Inferior parietal cortex (tissue), 1 donor: ENCODE measurements at regions not wholly inside any gene's neighbourhood (a gene's known extent, or its start where the extent isn't known, plus 50 kb on each side); places are given as distances from the start of the nearest gene placed in this dataset.

ENCODE experiments used
- DNase-seq: peaks from one replicate; pipeline ENCODE4 v3.0.0-alpha.2; 2016; ENCODE audit errors: extremely low spot score

GRCh38 chr16:73885319-73885718 lies 411.3 kb upstream of the PSMD7 start:
- DNase-seq, result no peak

- no peak for DNase-seq
Observed at GRCh38 chr16:73883841-73884240, 412.8 kb upstream of the PSMD7 start.

GRCh38 chr16:73883126-73883525 lies 413.5 kb upstream of the PSMD7 start:
- DNase-seq, result no peak

- DNase-seq, result no peak
Observed at GRCh38 chr16:73882651-73883050, 414.0 kb upstream of the PSMD7 start.

GRCh38 chr16:73882033-73882432 lies 414.6 kb upstream of the PSMD7 start:
- no peak for DNase-seq

- DNase-seq, result no peak
Observed at GRCh38 chr16:73879621-73880020, 417.0 kb upstream of the PSMD7 start.

- DNase-seq, result peak; percentile 86
Observed at GRCh38 chr16:73878611-73879010, 418.0 kb upstream of the PSMD7 start.

- no peak for DNase-seq
Observed at GRCh38 chr16:73877150-73877549, 419.5 kb upstream of the PSMD7 start.

GRCh38 chr16:73875996-73876690 lies 420.5 kb upstream of the PSMD7 start:
- DNase-seq, result no peak

GRCh38 chr16:73874324-73874723 lies 422.3 kb upstream of the PSMD7 start:
- no peak for DNase-seq

- no peak for DNase-seq
Observed at GRCh38 chr16:73873643-73874042, 423.0 kb upstream of the PSMD7 start.

GRCh38 chr16:73872856-73873255 lies 423.8 kb upstream of the PSMD7 start:
- DNase-seq, result no peak

- DNase-seq, result no peak
Observed at GRCh38 chr16:73871088-73871733, 425.4 kb upstream of the PSMD7 start.

GRCh38 chr16:73869126-73869525 lies 427.5 kb upstream of the PSMD7 start:
- no peak for DNase-seq

- no peak for DNase-seq
Observed at GRCh38 chr16:73864868-73865267, 431.7 kb upstream of the PSMD7 start.

- no peak for DNase-seq
Observed at GRCh38 chr16:73858326-73858725, 438.3 kb upstream of the PSMD7 start.

- DNase-seq, result no peak
Observed at GRCh38 chr16:73853968-73854367, 442.6 kb upstream of the PSMD7 start.

- no peak for DNase-seq
Observed at GRCh38 chr16:73852561-73852960, 444.1 kb upstream of the PSMD7 start.

- DNase-seq, result no peak
Observed at GRCh38 chr16:73848993-73849392, 447.6 kb upstream of the PSMD7 start.

- DNase-seq, result no peak
Observed at GRCh38 chr16:73847090-73847489, 449.5 kb upstream of the PSMD7 start.

GRCh38 chr16:73846356-73846755 lies 450.3 kb upstream of the PSMD7 start:
- peak; percentile 11 for DNase-seq

GRCh38 chr16:73846007-73846330 lies 450.6 kb upstream of the PSMD7 start:
- no peak for DNase-seq

- no peak for DNase-seq
Observed at GRCh38 chr16:73845238-73846006, 451.2 kb upstream of the PSMD7 start.
